ENCODE measurements at regions not wholly inside any gene's neighbourhood (a gene's known extent, or its start where the extent isn't known, plus 50 kb on each side); places are given as distances from the start of the nearest gene placed in this dataset.

DNA sequence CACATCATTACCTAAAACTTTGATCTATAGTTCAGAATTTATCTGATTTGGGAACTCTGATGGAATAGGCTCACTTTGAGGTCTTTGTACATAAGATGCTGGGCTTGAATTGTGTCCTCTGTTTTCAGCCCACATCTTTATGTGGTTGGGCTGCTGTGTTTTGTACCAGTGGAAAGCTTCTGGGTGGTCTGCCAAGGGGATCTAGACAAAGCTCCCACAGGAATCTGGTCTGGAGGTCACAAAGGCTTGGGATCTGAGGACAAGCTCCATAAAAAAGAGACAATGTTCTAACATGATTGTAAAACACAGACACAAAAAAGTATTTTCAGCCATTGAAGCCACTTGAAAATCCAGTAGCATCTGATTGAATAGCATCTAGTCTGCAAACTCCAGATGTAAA is 393.5 kb upstream of the PITX2 start:
- TF ChIP-seq EZH2phosphoT487 (IDR thresholded peaks at IDR 0.05; ENCODE audit: low read depth, severe bottlenecking, unreplicated experiment): no peak
- TF ChIP-seq, protein P1, sequence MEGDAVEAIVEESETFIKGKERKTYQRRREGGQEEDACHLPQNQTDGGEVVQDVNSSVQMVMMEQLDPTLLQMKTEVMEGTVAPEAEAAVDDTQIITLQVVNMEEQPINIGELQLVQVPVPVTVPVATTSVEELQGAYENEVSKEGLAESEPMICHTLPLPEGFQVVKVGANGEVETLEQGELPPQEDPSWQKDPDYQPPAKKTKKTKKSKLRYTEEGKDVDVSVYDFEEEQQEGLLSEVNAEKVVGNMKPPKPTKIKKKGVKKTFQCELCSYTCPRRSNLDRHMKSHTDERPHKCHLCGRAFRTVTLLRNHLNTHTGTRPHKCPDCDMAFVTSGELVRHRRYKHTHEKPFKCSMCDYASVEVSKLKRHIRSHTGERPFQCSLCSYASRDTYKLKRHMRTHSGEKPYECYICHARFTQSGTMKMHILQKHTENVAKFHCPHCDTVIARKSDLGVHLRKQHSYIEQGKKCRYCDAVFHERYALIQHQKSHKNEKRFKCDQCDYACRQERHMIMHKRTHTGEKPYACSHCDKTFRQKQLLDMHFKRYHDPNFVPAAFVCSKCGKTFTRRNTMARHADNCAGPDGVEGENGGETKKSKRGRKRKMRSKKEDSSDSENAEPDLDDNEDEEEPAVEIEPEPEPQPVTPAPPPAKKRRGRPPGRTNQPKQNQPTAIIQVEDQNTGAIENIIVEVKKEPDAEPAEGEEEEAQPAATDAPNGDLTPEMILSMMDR (IDR thresholded peaks at IDR 0.05; ENCODE audit: poor library complexity): no peak
- TF ChIP-seq EZH2 (IDR thresholded peaks at IDR 0.05; ENCODE audit: borderline replicate concordance): no peak
